HepG2 (cell line): ENCODE measurements at regions not wholly inside any gene's neighbourhood (a gene's known extent, or its start where the extent isn't known, plus 50 kb on each side); places are given as distances from the start of the nearest gene placed in this dataset.

Experiments used
- ATAC-seq: fragments of 200-7000 bp; cut with Tn5 transposase; 3 replicates; pipeline ENCODE4 v1.9.1; 2020; ENCODE audit warnings: mild to moderate bottlenecking, moderate library complexity
- BruUV-seq: library from RNA; stranded (reverse); fragments of 400-500 nt; replicated peaks from 2 replicates; lab custom pipeline; 2021; lab: Mats Ljungman, UMichigan
- CTCF ChIA-PET: fragments of 300-600 bp; formaldehyde crosslinking; extraction: SDS; loops from one replicate; lab custom pipeline; 2021; ENCODE audit warnings: low total read pairs, inconsistent platforms, low intra/inter-chr PET ratio; lab: Yijun Ruan, JAX
- POLR2A ChIA-PET: fragments of 350-600 bp; sonication (Branson Sonifier 250); formaldehyde crosslinking; loops from one replicate; lab custom pipeline; 2020; ENCODE audit warnings: antibody characterized with exemption, inconsistent platforms; lab: Yijun Ruan, JAX
- DNase-seq: peaks from one replicate; pipeline ENCODE4 v3.0.0-alpha.2; 2015; ENCODE audit warnings: low spot score
- FAIRE-seq: peaks from 3 replicates; lab custom pipeline; 2011; peaks lifted over from hg19 to GRCh38; lab: Jason Lieb, UNC
- H2AFZ ChIP-seq: one replicate; pipeline ENCODE4 v1.6.1; 2011; ENCODE audit warnings: low read length, inconsistent platforms
- H3K27ac ChIP-seq: fragments of 300-600 bp; 3 replicates; pipeline ENCODE4 v1.8.0; 2011; ENCODE audit warnings: mixed run types, mild to moderate bottlenecking, mixed read lengths, low read length, inconsistent platforms; ENCODE audit not compliant: insufficient read depth; ENCODE audit errors: extremely low read length
- H3K27me3 ChIP-seq, 2 experiments: fragments of 200-600 bp in 1 of 2; 2 replicates in 1 of 2; 3 replicates in 1 of 2; pipeline versions ENCODE4 v1.6.0 to v1.8.0; 2011; ENCODE audit warnings: low read length in 2 of 2, mild to moderate bottlenecking in 2 of 2, moderate library complexity in 2 of 2, inconsistent platforms in 1 of 2; ENCODE audit not compliant: insufficient read depth in 2 of 2, control insufficient read depth in 1 of 2
- H3K36me3 ChIP-seq, 2 experiments: fragments of 200-600 bp in 1 of 2; replicated peaks in 1 of 2; 2 replicates in 1 of 2; 3 replicates in 1 of 2; pipeline versions ENCODE4 v1.5.1 to v1.8.0; 2011; ENCODE audit warnings: low read length in 2 of 2, inconsistent platforms in 1 of 2; ENCODE audit not compliant: insufficient read depth in 2 of 2, control insufficient read depth in 1 of 2
- H3K4me1 ChIP-seq: 2 replicates; pipeline ENCODE4 v1.5.1; 2012; ENCODE audit warnings: low read length, inconsistent platforms; ENCODE audit not compliant: insufficient read depth
- H3K4me2 ChIP-seq: 2 replicates; pipeline ENCODE4 v1.6.0; 2011; ENCODE audit warnings: low read depth, low read length, inconsistent platforms
- H3K4me3 ChIP-seq, 3 experiments: fragments of 200-600 bp in 1 of 3; sonication (generic), shearing (Covaris generic) in 1 of 3; replicated peaks in 1 of 3; 2 replicates each; pipeline ENCODE4 v1.5.1; 2011 to 2016; ENCODE audit warnings: low read length in 3 of 3, inconsistent platforms in 2 of 3, low read depth in 2 of 3, mild to moderate bottlenecking in 2 of 3, control low read depth in 1 of 3, mixed read lengths in 1 of 3; ENCODE audit not compliant: insufficient read depth in 1 of 3
- H3K79me2 ChIP-seq: one replicate; pipeline ENCODE4 v1.6.1; 2011; ENCODE audit warnings: low read length, inconsistent platforms; ENCODE audit not compliant: insufficient read depth
- H3K9ac ChIP-seq: 2 replicates; pipeline ENCODE4 v1.6.0; 2011; ENCODE audit warnings: mild to moderate bottlenecking, low read depth, low read length, inconsistent platforms; ENCODE audit not compliant: insufficient read depth
- H3K9me3 ChIP-seq: 2 replicates; pipeline ENCODE4 v1.5.1; 2012; ENCODE audit warnings: mild to moderate bottlenecking, low read length
- H4K20me1 ChIP-seq: 2 replicates; pipeline ENCODE4 v1.6.0; 2011; ENCODE audit warnings: inconsistent platforms, mild to moderate bottlenecking, low read length, moderate library complexity; ENCODE audit not compliant: insufficient read depth
- ATF6 ChIP-seq: sonication (generic); formaldehyde crosslinking; conservative IDR thresholded peaks from 2 replicates; pipeline ENCODE4 v1.4.0; 2020; ENCODE audit warnings: missing genetic modification reagents
- FIP1L1 ChIP-seq: fragments of 200-400 bp; formaldehyde crosslinking; IDR thresholded peaks from 2 replicates; pipeline ENCODE4 v1.6.1; 2018; ENCODE audit warnings: low read depth, mild to moderate bottlenecking, low read length, moderate library complexity, borderline replicate concordance; ENCODE audit not compliant: insufficient read depth
- GZF1 ChIP-seq: sonication (generic); formaldehyde crosslinking; IDR thresholded peaks from 2 replicates; pipeline ENCODE4 v1.5.1; 2020; ENCODE audit warnings: mild to moderate bottlenecking, missing genetic modification reagents
- JUN ChIP-seq: sonication (generic); formaldehyde crosslinking; IDR thresholded peaks from 2 replicates; pipeline ENCODE4 v1.4.0; 2020; ENCODE audit warnings: mild to moderate bottlenecking, missing genetic modification reagents
- RFX1 ChIP-seq: fragments of 450-650 bp; IDR thresholded peaks from 2 replicates; pipeline ENCODE4 v1.6.1; 2017
- RORA ChIP-seq: sonication (generic); formaldehyde crosslinking; IDR thresholded peaks from 2 replicates; pipeline ENCODE4 v1.5.0; 2020; ENCODE audit warnings: mild to moderate bottlenecking, missing genetic modification reagents, moderate library complexity
- SNAI1 ChIP-seq: sonication (generic); formaldehyde crosslinking; IDR thresholded peaks from 2 replicates; pipeline ENCODE4 v1.5.0; 2020; ENCODE audit warnings: mild to moderate bottlenecking, missing genetic modification reagents, borderline replicate concordance
- ZEB1 ChIP-seq: IDR thresholded peaks from 2 replicates; pipeline ENCODE4 v1.6.1; 2012; ENCODE audit warnings: mild to moderate bottlenecking, low read depth, inconsistent platforms; ENCODE audit not compliant: insufficient replicate concordance
- ZMYM2 ChIP-seq: sonication (generic); formaldehyde crosslinking; IDR thresholded peaks from 2 replicates; pipeline ENCODE4 v1.8.0; 2022; ENCODE audit warnings: mild to moderate bottlenecking, missing genetic modification reagents
- ZNF414 ChIP-seq: sonication (generic); formaldehyde crosslinking; IDR thresholded peaks from 2 replicates; pipeline ENCODE4 v1.5.0; 2020; ENCODE audit warnings: missing genetic modification reagents
- ZNF484 ChIP-seq: sonication (generic); formaldehyde crosslinking; IDR thresholded peaks from 2 replicates; pipeline ENCODE4 v1.5.1; 2020; ENCODE audit warnings: mild to moderate bottlenecking, low read depth, missing genetic modification reagents, borderline replicate concordance
- ZNF558 ChIP-seq: sonication (generic); formaldehyde crosslinking; IDR thresholded peaks from 2 replicates; pipeline ENCODE4 v1.9.0; 2022; ENCODE audit warnings: mild to moderate bottlenecking, missing genetic modification reagents, borderline replicate concordance
- ZNF672 ChIP-seq: sonication (generic); formaldehyde crosslinking; IDR thresholded peaks from 2 replicates; pipeline ENCODE4 v1.8.1; 2022; ENCODE audit warnings: missing genetic modification reagents
- ZNF766 ChIP-seq: sonication (generic); formaldehyde crosslinking; IDR thresholded peaks from 2 replicates; pipeline ENCODE4 v1.5.0; 2020; ENCODE audit warnings: missing genetic modification reagents, borderline replicate concordance
- WGBS: methylation state at CpG from one replicate; pipeline ENCODE4 v1.1.6; 2017; ENCODE audit warnings: low lambda C conversion rate; 5-methylcytosine and 5-hydroxymethylcytosine counted together
- in situ Hi-C: cut with HindIII; loops from 2 replicates; pipeline ENCODE4 v1.10.0; 2017; ENCODE audit warnings: low pct_unique_long_range_greater_than_20kb; ENCODE audit not compliant: extremely low pct_ligation_motif_present
- intact Hi-C: fragments of 100-400 bp; cut with micrococcal nuclease; formaldehyde crosslinking; loops from one replicate; pipeline ENCODE4 v1.10.0; 2022; ENCODE audit not compliant: unreplicated experiment
- TF ChIP-seq, protein P1 (sequence below): sonication (generic); formaldehyde crosslinking; IDR thresholded peaks from 2 replicates; pipeline ENCODE4 v1.8.0; 2022; ENCODE audit warnings: missing genetic modification reagents, low read depth, mild to moderate bottlenecking, borderline replicate concordance
- TF ChIP-seq, protein P2 (sequence below): sonication (generic); formaldehyde crosslinking; IDR thresholded peaks from 2 replicates; pipeline ENCODE4 v1.8.1; 2023; ENCODE audit warnings: mild to moderate bottlenecking, inconsistent platforms, moderate library complexity, missing genetic modification reagents, borderline replicate concordance

GRCh38 chr21:26280148-26280547 lies 109.6 kb upstream of the APP start:
- Histone ChIP-seq H3K9me3 (peaks cover 66% of the 10 kb centered on the region), H2AFZ (no peak overlapping the region), H3K4me3 (no peak overlapping the region), H3K27ac (no peak overlapping the region), H3K9ac (no peak overlapping the region), H3K4me1 (no peaks in the 10 kb centered on the region), H3K4me2 (no peak overlapping the region), H3K27me3 (no peaks in the 10 kb centered on the region; a peak in 1 of 5 replicates), H4K20me1 (no peaks in the 10 kb centered on the region), H3K79me2 (no peaks in the 10 kb centered on the region), H3K36me3 (no peaks in the 10 kb centered on the region)
- intact Hi-C loops, result no loop called here
- in situ Hi-C loops, result no loop called here
- WGBS, result 39% methylated on average over 5 of the region's 5 CpGs
- ATAC-seq, result no peak
- ChIA-PET POLR2A (no interaction called here), CTCF (no interaction called here)
- no peak for FAIRE-seq
- BruUV-seq, result no TSS peak
- TF ChIP-seq ZNF484 (CRISPR knock-in tag), result no peak
- TF ChIP-seq ZNF766 (CRISPR knock-in tag), result no peak
- TF ChIP-seq JUN (CRISPR knock-in tag), result no peak
- TF ChIP-seq, protein P1, sequence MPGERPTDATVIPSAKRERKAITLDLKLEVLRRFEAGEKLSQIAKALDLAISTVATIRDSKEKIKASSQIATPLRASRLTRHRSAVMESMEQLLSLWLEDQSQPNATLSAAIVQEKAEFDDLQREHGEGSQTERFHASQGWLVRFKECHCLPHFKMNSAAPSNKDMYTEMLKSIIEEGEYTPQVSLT (CRISPR knock-in tag), result no peak
- no peak for TF ChIP-seq GZF1
- TF ChIP-seq RFX1, result no peak
- TF ChIP-seq ZMYM2 (CRISPR knock-in tag), result no peak
- no peak for TF ChIP-seq RORA (CRISPR knock-in tag)
- TF ChIP-seq ATF6 (CRISPR knock-in tag), result no peak
- no peak for TF ChIP-seq FIP1L1
- TF ChIP-seq ZNF414 (CRISPR knock-in tag), result no peak
- TF ChIP-seq ZNF558 (CRISPR knock-in tag), result no peak
- TF ChIP-seq ZEB1, result no peak
- no peak for TF ChIP-seq ZNF672 (CRISPR knock-in tag)
- no peak for TF ChIP-seq SNAI1
- TF ChIP-seq, protein P2, sequence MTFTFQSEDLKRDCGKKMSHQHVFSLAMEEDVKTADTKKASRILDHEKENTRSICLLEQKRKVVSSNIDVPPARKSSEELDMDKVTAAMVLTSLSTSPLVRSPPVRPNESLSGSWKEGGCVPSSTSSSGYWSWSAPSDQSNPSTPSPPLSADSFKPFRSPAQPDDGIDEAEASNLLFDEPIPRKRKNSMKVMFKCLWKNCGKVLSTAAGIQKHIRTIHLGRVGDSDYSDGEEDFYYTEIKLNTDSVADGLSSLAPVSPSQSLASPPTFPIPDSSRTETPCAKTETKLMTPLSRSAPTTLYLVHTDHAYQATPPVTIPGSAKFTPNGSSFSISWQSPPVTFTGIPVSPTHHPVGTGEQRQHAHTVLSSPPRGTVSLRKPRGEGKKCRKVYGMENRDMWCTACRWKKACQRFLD, result no peak
- no peak for DNase-seq
